ENCODE measurements at regions not wholly inside any gene's neighbourhood (a gene's known extent, or its start where the extent isn't known, plus 50 kb on each side); places are given as distances from the start of the nearest gene placed in this dataset.

DNA sequence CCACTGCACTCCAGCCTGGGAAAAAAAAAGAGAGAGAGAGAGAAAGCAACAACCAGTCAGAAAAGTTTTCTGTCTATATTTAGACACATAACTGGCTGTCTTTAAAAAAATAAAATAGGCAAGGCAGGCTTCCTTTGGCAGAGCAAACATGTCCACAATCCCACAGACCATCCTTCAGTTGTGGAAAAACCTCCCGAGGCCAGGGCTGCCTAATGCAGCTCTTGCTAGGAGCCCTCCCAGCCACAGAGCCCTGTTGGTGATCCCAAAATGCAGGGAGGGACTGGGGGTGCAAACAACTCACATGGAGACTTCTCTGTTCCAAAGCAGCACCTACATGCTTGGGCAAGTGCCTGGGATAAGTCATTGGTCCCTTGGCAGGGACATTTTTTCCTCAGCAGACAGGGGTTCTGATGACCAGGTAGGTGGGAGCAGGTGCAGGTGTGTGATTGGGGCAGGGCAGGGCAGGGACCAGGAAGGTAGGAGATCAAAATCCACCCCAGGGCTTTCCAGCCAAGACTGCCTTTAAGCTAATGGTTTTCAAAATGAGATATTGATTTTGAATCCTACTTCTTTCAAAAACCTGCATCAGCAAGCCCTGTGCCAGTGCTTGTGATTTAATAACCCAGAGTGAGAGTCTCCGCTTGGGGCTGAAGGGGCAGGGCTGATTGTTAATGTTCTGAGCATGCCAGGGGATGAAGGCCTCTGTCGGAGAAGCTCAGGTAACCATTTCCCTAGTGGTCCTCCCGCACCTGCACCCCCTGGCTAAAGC, 178.5 kb downstream of the USP12 start:
- BruUV-seq (replicated peaks) = no TSS peak
- Histone ChIP-seq H3K79me2 (ENCODE audit: control insufficient read depth, insufficient read depth, low read length) (no peaks in the 10 kb centered on the region), H3K27me3 (replicated peaks in 1 of 2; ENCODE audit: control insufficient read depth in 2 of 2, insufficient read depth in 2 of 2, low read length in 1 of 2) (no peaks in the 10 kb centered on the region), H4K20me1 (ENCODE audit: control insufficient read depth, insufficient read depth) (no peaks in the 10 kb centered on the region), H3K4me1 (ENCODE audit: control insufficient read depth, insufficient read depth, low read length) (peaks cover 13% of the 10 kb centered on the region), H3K27ac (ENCODE audit: control insufficient read depth, insufficient read depth) (no peak overlapping the region), H3K4me3 (no peak overlapping the region), H3K4me2 (ENCODE audit: control insufficient read depth, insufficient read depth) (no peak overlapping the region), H2AFZ (ENCODE audit: control insufficient read depth, low read depth, low read length) (no peak overlapping the region), H3K9ac (ENCODE audit: control insufficient read depth, insufficient read depth, low read length) (no peak overlapping the region), H3K36me3 (ENCODE audit: control insufficient read depth in 2 of 2, insufficient read depth in 2 of 2, low read length in 1 of 2) (no peaks in the 10 kb centered on the region), H3K9me3 (replicated peaks; ENCODE audit: control insufficient read depth, insufficient read depth, low read length) (peaks cover 2% of the 10 kb centered on the region; the same call in 2 of the 3 replicates)
- ATAC-seq (no peak), FAIRE-seq (no peak), DNase-seq (ENCODE audit: low read depth, low spot score) (no peak)
- in situ Hi-C loops (cut with MboI) = loop anchor here (5.0 kb wide), 1 partner anchor 51 kb away; no protein-coding TSS in a partner anchor
- 73% methylated on average over 4 of the region's 4 CpGs for WGBS (ENCODE audit: insufficient coverage, insufficient replicate concordance, low lambda C conversion rate, missing lambda C conversion rate)
- intact Hi-C loops (cut with micrococcal nuclease; ENCODE audit: unreplicated experiment) = no loop called here
- SMC1A ChIA-PET (ENCODE audit: uncharacterized antibody, unreplicated experiment) = interaction anchor here (1.2 kb wide), 1 partner anchor 291 kb away, joined by 3 read pairs; no protein-coding TSS in a partner anchor
- POLR2A ChIA-PET = no interaction called here
- RAD21 ChIA-PET (ENCODE audit: unreplicated experiment) = no interaction called here
- CTCF ChIA-PET = interaction anchor here (1.2 kb wide), 1 partner anchor 369 kb away, joined by 3 read pairs; no protein-coding TSS in a partner anchor
- no peak for TF ChIP-seq CHD4 (IDR thresholded peaks at IDR 0.05)
- TF ChIP-seq ZNF207 (IDR thresholded peaks at IDR 0.05; ENCODE audit: borderline replicate concordance) = no peak
- TF ChIP-seq LARP7 (IDR thresholded peaks at IDR 0.05) = no peak
- TF ChIP-seq, protein P1, sequence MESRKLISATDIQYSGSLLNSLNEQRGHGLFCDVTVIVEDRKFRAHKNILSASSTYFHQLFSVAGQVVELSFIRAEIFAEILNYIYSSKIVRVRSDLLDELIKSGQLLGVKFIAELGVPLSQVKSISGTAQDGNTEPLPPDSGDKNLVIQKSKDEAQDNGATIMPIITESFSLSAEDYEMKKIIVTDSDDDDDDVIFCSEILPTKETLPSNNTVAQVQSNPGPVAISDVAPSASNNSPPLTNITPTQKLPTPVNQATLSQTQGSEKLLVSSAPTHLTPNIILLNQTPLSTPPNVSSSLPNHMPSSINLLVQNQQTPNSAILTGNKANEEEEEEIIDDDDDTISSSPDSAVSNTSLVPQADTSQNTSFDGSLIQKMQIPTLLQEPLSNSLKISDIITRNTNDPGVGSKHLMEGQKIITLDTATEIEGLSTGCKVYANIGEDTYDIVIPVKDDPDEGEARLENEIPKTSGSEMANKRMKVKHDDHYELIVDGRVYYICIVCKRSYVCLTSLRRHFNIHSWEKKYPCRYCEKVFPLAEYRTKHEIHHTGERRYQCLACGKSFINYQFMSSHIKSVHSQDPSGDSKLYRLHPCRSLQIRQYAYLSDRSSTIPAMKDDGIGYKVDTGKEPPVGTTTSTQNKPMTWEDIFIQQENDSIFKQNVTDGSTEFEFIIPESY (IDR thresholded peaks at IDR 0.05) = no peak
- TF ChIP-seq TBL1XR1 (IDR thresholded peaks at IDR 0.05; ENCODE audit: low read depth, low read length) = no peak
- TF ChIP-seq, protein P2, sequence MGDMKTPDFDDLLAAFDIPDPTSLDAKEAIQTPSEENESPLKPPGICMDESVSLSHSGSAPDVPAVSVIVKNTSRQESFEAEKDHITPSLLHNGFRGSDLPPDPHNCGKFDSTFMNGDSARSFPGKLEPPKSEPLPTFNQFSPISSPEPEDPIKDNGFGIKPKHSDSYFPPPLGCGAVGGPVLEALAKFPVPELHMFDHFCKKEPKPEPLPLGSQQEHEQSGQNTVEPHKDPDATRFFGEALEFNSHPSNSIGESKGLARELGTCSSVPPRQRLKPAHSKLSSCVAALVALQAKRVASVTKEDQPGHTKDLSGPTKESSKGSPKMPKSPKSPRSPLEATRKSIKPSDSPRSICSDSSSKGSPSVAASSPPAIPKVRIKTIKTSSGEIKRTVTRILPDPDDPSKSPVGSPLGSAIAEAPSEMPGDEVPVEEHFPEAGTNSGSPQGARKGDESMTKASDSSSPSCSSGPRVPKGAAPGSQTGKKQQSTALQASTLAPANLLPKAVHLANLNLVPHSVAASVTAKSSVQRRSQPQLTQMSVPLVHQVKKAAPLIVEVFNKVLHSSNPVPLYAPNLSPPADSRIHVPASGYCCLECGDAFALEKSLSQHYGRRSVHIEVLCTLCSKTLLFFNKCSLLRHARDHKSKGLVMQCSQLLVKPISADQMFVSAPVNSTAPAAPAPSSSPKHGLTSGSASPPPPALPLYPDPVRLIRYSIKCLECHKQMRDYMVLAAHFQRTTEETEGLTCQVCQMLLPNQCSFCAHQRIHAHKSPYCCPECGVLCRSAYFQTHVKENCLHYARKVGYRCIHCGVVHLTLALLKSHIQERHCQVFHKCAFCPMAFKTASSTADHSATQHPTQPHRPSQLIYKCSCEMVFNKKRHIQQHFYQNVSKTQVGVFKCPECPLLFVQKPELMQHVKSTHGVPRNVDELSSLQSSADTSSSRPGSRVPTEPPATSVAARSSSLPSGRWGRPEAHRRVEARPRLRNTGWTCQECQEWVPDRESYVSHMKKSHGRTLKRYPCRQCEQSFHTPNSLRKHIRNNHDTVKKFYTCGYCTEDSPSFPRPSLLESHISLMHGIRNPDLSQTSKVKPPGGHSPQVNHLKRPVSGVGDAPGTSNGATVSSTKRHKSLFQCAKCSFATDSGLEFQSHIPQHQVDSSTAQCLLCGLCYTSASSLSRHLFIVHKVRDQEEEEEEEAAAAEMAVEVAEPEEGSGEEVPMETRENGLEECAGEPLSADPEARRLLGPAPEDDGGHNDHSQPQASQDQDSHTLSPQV (IDR thresholded peaks at IDR 0.05) = no peak
- TF ChIP-seq CHD1 (IDR thresholded peaks at IDR 0.05; ENCODE audit: low read depth, low read length) = no peak
- TF ChIP-seq, protein P3, sequence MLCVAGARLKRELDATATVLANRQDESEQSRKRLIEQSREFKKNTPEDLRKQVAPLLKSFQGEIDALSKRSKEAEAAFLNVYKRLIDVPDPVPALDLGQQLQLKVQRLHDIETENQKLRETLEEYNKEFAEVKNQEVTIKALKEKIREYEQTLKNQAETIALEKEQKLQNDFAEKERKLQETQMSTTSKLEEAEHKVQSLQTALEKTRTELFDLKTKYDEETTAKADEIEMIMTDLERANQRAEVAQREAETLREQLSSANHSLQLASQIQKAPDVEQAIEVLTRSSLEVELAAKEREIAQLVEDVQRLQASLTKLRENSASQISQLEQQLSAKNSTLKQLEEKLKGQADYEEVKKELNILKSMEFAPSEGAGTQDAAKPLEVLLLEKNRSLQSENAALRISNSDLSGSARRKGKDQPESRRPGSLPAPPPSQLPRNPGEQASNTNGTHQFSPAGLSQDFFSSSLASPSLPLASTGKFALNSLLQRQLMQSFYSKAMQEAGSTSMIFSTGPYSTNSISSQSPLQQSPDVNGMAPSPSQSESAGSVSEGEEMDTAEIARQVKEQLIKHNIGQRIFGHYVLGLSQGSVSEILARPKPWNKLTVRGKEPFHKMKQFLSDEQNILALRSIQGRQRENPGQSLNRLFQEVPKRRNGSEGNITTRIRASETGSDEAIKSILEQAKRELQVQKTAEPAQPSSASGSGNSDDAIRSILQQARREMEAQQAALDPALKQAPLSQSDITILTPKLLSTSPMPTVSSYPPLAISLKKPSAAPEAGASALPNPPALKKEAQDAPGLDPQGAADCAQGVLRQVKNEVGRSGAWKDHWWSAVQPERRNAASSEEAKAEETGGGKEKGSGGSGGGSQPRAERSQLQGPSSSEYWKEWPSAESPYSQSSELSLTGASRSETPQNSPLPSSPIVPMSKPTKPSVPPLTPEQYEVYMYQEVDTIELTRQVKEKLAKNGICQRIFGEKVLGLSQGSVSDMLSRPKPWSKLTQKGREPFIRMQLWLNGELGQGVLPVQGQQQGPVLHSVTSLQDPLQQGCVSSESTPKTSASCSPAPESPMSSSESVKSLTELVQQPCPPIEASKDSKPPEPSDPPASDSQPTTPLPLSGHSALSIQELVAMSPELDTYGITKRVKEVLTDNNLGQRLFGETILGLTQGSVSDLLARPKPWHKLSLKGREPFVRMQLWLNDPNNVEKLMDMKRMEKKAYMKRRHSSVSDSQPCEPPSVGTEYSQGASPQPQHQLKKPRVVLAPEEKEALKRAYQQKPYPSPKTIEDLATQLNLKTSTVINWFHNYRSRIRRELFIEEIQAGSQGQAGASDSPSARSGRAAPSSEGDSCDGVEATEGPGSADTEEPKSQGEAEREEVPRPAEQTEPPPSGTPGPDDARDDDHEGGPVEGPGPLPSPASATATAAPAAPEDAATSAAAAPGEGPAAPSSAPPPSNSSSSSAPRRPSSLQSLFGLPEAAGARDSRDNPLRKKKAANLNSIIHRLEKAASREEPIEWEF (IDR thresholded peaks at IDR 0.05; ENCODE audit: insufficient replicate concordance, low read depth, low read length) = no peak
- TF ChIP-seq RCOR1 (conservative IDR thresholded peaks at IDR 0.05; ENCODE audit: low read depth, low read length) = no peak
- no peak for TF ChIP-seq BRCA1 (IDR thresholded peaks at IDR 0.05; ENCODE audit: low read depth, low read length)
- TF ChIP-seq ETV6 (conservative IDR thresholded peaks at IDR 0.05 in 1 of 2, IDR thresholded peaks at IDR 0.05 in 1 of 2; ENCODE audit: borderline replicate concordance in 1 of 2, low read depth in 1 of 2) = no peak

All from GM12878 (cell line).